HepG2 (cell line): ENCODE measurements at regions not wholly inside any gene's neighbourhood (a gene's known extent, or its start where the extent isn't known, plus 50 kb on each side); places are given as distances from the start of the nearest gene placed in this dataset.

Experiments
- ADNP ChIP-seq: sonication (generic); formaldehyde crosslinking; IDR thresholded peaks from 2 replicates; pipeline ENCODE4 v1.4.0; 2020; ENCODE audit warnings: missing genetic modification reagents
- ARNT2 ChIP-seq: sonication (generic); formaldehyde crosslinking; IDR thresholded peaks from 2 replicates; pipeline ENCODE4 v1.8.0; 2022; ENCODE audit warnings: mild to moderate bottlenecking, low read depth, missing genetic modification reagents, moderate library complexity
- ATF3 ChIP-seq: sonication (generic); formaldehyde crosslinking; IDR thresholded peaks from 2 replicates; pipeline ENCODE4 v1.4.0; 2020; ENCODE audit warnings: missing genetic modification reagents
- BRCA1 ChIP-seq: sonication (generic); formaldehyde crosslinking; IDR thresholded peaks from 2 replicates; pipeline ENCODE4 v1.4.0; 2020; ENCODE audit warnings: missing genetic modification reagents
- CTCF ChIP-seq: sonication (generic); formaldehyde crosslinking; IDR thresholded peaks from 2 replicates; pipeline ENCODE4 v1.5.0; 2020; ENCODE audit warnings: mild to moderate bottlenecking, missing genetic modification reagents, moderate library complexity
- KLF6 ChIP-seq: IDR thresholded peaks from 2 replicates; pipeline ENCODE4 v1.8.0; 2016; ENCODE audit warnings: missing biosample characterization, missing genetic modification reagents
- POLR2A ChIP-seq, 2 experiments: IDR thresholded peaks; 2 replicates each; pipeline ENCODE4 v1.6.1; 2011; ENCODE audit warnings: low read depth in 2 of 2, low read length in 2 of 2, mild to moderate bottlenecking in 1 of 2, moderate library complexity in 1 of 2; ENCODE audit not compliant: insufficient read depth in 1 of 2
- SMAD9 ChIP-seq: sonication (generic); formaldehyde crosslinking; IDR thresholded peaks from 2 replicates; pipeline ENCODE4 v1.5.1; 2020; ENCODE audit warnings: mild to moderate bottlenecking, missing genetic modification reagents
- TAF1 ChIP-seq: sonication (generic); formaldehyde crosslinking; IDR thresholded peaks from 2 replicates; pipeline ENCODE4 v1.4.0; 2020; ENCODE audit warnings: missing genetic modification reagents
- ZNF143 ChIP-seq: sonication (generic); formaldehyde crosslinking; IDR thresholded peaks from 2 replicates; pipeline ENCODE4 v1.4.0; 2020; ENCODE audit warnings: missing genetic modification reagents
- ZNF768 ChIP-seq: sonication (generic); formaldehyde crosslinking; IDR thresholded peaks from 2 replicates; pipeline ENCODE4 v1.4.0; 2020; ENCODE audit warnings: missing genetic modification reagents
- TF ChIP-seq, protein P1 (sequence below): sonication (generic); formaldehyde crosslinking; IDR thresholded peaks from 2 replicates; pipeline ENCODE4 v1.5.0; 2020; ENCODE audit warnings: mild to moderate bottlenecking, missing genetic modification reagents, borderline replicate concordance
- TF ChIP-seq, protein P2 (sequence below): sonication (generic); formaldehyde crosslinking; IDR thresholded peaks from 2 replicates; pipeline ENCODE4 v1.8.1; 2023; ENCODE audit warnings: mild to moderate bottlenecking, moderate library complexity, missing genetic modification reagents

DNA sequence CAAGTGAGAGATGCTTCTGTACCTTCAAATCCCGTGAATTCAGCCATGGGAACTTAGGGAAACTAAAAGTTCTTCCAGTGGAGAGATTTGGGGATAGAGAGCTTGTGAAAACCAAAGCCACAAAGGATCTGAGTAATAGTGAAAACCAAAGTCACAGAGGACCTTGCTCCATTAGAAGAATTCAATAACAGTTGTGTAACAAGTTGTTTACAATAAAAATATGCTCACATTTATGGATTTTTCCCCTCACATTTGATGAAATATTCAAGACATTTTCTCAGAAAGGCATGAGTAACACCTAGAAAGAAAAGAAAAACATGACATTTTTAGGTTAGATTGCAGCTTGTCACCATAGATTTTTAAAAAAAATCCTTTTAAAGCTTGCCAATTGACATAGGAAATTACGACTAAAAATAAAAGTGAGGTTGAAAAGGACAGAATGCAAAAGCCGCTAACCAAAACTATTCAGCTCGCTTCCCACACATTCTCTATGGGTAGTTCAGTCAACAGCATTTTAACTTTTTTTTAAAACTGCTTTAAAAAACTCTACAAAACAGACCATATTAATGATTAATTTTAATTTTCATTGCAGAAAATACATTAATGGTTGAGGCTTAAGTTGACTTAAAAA lies 113.2 kb downstream of the CAND1 start:
- TF ChIP-seq KLF6 (CRISPR knock-in tag) (no peak), ZNF143 (CRISPR knock-in tag) (no peak), BRCA1 (CRISPR knock-in tag) (no peak), TAF1 (CRISPR knock-in tag) (no peak), ARNT2 (CRISPR knock-in tag) (no peak), ADNP (CRISPR knock-in tag) (no peak), CTCF (no peak), SMAD9 (CRISPR knock-in tag) (no peak), ZNF768 (CRISPR knock-in tag) (no peak), POLR2A (IDR thresholded peaks at IDR 0.05; ENCODE audit: insufficient read depth in 1 of 2, low read depth in 2 of 2, low read length in 2 of 2) (no peak), ATF3 (no peak)
- TF ChIP-seq, protein P1, sequence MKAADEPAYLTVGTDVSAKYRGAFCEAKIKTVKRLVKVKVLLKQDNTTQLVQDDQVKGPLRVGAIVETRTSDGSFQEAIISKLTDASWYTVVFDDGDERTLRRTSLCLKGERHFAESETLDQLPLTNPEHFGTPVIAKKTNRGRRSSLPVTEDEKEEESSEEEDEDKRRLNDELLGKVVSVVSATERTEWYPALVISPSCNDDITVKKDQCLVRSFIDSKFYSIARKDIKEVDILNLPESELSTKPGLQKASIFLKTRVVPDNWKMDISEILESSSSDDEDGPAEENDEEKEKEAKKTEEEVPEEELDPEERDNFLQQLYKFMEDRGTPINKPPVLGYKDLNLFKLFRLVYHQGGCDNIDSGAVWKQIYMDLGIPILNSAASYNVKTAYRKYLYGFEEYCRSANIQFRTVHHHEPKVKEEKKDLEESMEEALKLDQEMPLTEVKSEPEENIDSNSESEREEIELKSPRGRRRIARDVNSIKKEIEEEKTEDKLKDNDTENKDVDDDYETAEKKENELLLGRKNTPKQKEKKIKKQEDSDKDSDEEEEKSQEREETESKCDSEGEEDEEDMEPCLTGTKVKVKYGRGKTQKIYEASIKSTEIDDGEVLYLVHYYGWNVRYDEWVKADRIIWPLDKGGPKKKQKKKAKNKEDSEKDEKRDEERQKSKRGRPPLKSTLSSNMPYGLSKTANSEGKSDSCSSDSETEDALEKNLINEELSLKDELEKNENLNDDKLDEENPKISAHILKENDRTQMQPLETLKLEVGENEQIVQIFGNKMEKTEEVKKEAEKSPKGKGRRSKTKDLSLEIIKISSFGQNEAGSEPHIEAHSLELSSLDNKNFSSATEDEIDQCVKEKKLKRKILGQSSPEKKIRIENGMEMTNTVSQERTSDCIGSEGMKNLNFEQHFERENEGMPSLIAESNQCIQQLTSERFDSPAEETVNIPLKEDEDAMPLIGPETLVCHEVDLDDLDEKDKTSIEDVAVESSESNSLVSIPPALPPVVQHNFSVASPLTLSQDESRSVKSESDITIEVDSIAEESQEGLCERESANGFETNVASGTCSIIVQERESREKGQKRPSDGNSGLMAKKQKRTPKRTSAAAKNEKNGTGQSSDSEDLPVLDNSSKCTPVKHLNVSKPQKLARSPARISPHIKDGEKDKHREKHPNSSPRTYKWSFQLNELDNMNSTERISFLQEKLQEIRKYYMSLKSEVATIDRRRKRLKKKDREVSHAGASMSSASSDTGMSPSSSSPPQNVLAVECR (CRISPR knock-in tag), result no peak
- TF ChIP-seq, protein P2, sequence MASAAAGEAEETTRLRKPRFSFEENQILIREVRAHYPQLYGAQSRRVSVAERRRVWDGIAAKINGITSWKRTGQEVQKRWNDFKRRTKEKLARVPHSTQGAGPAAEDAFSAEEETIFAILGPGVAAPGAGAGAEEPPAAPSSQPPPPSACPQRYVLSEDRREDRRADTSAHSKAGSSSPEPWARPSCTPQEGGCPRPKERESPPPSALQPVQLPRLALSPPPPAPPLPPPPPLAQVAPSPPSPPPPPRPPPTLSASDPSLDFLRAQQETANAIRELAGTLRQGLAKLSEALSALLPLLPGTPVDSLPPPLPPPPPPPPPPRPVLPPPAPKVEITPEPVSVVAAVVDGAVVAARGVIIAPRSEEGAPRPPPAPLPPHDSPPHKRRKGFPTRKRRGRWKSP (CRISPR knock-in tag), result no peak
